MCF 10A (cell line): ENCODE measurements at regions not wholly inside any gene's neighbourhood (a gene's known extent, or its start where the extent isn't known, plus 50 kb on each side); places are given as distances from the start of the nearest gene placed in this dataset. TPM values are rescaled to one million over a fixed set of nuclear protein-coding genes. Genes with fewer than 3 reads are reported as not detected.

Experiments used
- microRNA-seq: library from miRNA; unstranded; fragments of <30 nt; microRNA quantifications from one replicate; pipeline ENCODE4 v1.2.0, GENCODE V29; 2022

Small RNA genes in the stretch of these regions (microRNA-seq; reads per million reads assigned to microRNA genes)
- not detected for gene MIR4444-2
